GM20000 (cell line): ENCODE measurements at regions not wholly inside any gene's neighbourhood (a gene's known extent, or its start where the extent isn't known, plus 50 kb on each side); places are given as distances from the start of the nearest gene placed in this dataset.

Experiments
- DNase-seq: peaks from one replicate; pipeline ENCODE4 v3.0.0; 2012; ENCODE audit warnings: low spot score
- TF ChIP-seq, protein P1 (sequence below): IDR thresholded peaks from 2 replicates; pipeline ENCODE4 v1.5.1; 2012; ENCODE audit warnings: mild to moderate bottlenecking, control low read depth; ENCODE audit errors: extremely low read depth, missing control alignments

DNA sequence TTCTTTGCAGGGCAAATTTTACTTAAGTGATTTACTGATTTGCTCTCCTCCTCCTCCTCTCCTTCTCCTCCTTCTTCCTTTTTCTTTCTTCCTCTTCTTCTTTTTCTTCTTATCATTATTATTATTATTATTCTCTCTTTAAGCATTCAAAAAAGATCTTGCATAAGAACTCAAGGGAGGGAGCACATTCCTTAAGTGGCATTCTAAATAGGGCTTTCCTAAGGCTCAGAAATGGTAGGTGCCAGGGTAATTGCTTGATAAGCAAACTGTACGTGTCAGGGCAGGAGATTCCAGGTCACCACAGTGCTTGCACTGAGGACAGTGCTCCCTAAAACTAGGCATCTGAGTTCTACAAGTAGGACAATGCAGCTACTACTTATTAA lies 92.4 kb downstream of the SPTSSA start:
- TF ChIP-seq, protein P1, sequence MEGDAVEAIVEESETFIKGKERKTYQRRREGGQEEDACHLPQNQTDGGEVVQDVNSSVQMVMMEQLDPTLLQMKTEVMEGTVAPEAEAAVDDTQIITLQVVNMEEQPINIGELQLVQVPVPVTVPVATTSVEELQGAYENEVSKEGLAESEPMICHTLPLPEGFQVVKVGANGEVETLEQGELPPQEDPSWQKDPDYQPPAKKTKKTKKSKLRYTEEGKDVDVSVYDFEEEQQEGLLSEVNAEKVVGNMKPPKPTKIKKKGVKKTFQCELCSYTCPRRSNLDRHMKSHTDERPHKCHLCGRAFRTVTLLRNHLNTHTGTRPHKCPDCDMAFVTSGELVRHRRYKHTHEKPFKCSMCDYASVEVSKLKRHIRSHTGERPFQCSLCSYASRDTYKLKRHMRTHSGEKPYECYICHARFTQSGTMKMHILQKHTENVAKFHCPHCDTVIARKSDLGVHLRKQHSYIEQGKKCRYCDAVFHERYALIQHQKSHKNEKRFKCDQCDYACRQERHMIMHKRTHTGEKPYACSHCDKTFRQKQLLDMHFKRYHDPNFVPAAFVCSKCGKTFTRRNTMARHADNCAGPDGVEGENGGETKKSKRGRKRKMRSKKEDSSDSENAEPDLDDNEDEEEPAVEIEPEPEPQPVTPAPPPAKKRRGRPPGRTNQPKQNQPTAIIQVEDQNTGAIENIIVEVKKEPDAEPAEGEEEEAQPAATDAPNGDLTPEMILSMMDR, result no peak
- DNase-seq, result no peak

DNA sequence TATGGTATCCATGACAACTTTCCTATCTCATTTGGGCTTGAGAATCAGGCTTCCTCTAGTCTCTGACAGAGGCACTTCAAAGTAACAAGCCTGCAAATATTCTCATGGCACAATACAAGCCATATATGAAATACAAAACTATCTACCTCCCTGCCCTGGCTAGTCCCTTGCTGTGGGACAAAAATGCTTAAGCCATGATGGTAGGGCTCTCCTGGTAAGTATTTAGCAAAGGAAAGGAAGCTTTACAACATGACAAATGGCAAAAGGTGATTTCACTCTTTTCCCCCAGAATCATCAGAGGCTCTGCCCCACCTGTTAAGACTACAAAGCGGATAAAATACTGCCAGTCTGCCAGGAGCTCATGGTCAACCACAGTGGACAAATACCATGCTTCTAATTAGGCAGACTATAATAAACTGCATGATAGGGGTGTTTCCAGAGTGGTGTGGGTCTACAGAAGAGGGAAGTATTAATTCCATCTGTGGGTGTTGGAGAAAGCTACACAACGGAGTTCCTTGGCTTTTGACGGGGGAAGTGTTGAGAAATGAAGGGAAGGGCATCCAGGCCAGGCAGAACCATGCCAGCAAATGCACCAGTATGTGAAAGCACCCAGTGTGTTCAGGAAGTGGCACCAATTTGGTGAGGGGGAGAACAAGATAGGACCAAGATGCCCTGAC lies 92.9 kb downstream of the SPTSSA start:
- TF ChIP-seq, protein P1, result no peak
- no peak for DNase-seq

DNA sequence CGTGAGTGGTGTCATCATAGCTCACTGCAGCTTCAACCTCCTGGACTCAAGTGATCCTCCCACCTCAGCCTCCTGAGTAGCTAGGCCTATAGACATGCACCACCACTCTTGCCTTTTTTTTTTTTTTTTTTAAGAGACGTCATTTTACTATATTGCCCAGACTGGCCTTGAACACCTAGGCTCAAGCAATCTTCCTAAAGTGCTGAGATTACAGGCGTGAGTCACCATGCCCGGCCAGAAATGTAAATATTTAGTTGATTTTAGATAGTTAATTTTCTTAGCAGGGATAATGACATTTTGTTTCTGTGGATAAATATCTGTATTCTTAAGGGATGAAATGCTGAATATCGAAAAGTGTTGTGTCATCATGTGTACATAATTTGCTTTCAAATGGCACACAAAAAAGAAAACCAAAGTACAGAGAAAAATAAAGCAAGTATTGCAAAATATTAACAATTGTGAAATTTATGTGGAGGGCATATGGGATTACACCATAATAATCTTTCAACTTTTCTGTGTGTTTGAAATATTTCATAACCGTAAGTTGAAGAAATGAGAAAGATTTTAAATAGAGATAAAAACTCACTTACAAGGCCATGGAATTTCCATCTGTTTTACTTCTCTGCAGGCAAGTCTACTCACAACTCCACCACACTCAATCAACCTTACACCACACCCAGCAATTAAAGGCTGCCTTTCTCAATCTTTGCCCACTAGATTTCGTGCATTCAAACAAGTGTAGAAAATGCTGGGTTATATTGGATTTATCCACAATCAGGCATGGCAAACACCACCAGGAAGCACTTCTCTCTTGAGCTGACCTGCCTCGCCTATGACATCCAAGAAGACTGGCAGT lies 93.7 kb downstream of the SPTSSA start:
- TF ChIP-seq, protein P1, result no peak
- no peak for DNase-seq

DNA sequence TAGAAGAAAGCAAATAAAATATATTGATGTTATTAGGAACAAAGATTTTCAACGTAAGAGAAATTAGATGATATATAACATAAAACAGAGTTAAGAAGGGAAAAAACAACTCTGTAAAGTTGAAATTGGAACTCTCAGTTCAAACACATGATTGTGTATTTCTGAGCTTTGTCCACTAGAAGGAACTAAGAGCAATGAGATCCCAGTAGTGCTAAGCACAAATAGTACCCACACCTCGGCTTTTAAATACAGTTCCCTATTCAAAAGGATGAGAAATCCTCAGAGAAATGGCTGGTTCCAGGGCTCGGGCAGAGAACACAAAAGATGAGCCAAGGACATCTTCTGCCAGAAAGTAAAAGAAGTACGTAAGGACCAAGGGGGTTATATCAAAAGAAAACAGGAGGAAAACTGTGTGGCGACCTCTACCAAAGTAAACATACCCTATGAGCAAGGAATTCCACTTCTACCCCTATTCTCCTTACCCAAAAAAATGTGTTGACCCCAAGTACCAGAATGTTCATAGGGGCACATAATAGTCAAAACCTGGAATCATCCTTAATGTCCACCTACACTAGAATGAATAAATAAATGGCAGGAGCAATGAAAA lies 96.6 kb downstream of the SPTSSA start:
- TF ChIP-seq, protein P1, result no peak
- DNase-seq, result no peak

DNA sequence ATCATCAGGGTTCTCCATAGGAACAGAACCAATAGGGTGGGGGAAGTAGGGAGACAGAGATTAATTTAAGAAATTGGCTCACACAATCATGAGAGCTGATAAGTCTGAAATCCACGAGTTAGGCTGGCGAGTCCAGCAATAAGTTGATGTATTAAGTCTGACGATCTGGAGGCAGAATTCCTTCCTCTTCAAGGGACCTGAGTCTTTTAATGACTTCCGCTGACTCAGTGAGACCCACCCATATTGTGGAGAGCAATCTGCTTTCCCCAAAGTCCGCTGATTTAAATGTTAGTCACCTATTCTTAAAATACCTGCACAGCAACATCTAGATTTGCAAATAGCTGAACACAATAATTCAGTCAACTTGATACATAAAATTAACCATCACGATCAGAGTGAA lies 97.8 kb downstream of the SPTSSA start:
- TF ChIP-seq, protein P1, result no peak
- DNase-seq, result no peak

DNA sequence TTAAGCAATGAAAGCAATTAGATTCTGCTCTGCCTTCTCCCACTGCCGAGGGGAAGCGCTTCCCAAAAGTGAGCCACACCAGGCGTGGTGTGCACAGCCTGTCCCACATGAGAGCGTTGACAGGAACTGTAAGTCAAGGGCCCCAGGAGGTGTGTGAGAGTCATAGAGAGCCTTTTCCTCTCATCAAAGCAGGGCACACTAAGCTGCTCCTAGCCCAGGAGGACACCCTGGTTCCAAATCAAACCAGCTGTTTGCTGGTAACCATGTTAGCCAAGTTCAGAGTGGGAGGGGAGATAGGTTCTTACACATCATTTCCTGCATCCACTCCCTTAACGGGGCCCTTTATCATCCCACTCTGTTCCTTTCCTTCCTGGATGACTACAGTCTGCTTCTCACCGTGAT lies 98.3 kb downstream of the SPTSSA start:
- TF ChIP-seq, protein P1, result no peak
- DNase-seq, result no peak
